CD4-positive, alpha-beta memory T cell (primary cell): ENCODE measurements at regions not wholly inside any gene's neighbourhood (a gene's known extent, or its start where the extent isn't known, plus 50 kb on each side); places are given as distances from the start of the nearest gene placed in this dataset.

Experiments
- CTCF ChIA-PET: fragments of 350-600 bp; sonication (Branson Sonifier 250); formaldehyde crosslinking; loops from one replicate; lab custom pipeline; 2021; ENCODE audit warnings: inconsistent platforms; ENCODE audit not compliant: partially characterized antibody; lab: Charles Lee
- POLR2A ChIA-PET: fragments of 350-600 bp; sonication (Branson Sonifier 250); formaldehyde crosslinking; loops from one replicate; lab custom pipeline; 2021; ENCODE audit not compliant: partially characterized antibody; lab: Charles Lee
- DNase-seq, 5 donors: peaks; one replicate each; pipeline versions ENCODE4 v3.0.0 to v3.0.0-alpha.2; 2020 to 2022; ENCODE audit warnings: mixed read lengths in 1 of 5
- H3K27ac ChIP-seq: one replicate; pipeline ENCODE4 v1.7.0; 2013; ENCODE audit warnings: low read depth, low read length
- H3K27me3 ChIP-seq: 2 replicates; pipeline ENCODE4 v1.7.0; 2013; ENCODE audit warnings: mild to moderate bottlenecking, low read length, moderate library complexity; ENCODE audit not compliant: insufficient read depth
- H3K36me3 ChIP-seq: 2 replicates; pipeline ENCODE4 v1.7.0; 2013; ENCODE audit warnings: mild to moderate bottlenecking, low read length, moderate library complexity; ENCODE audit not compliant: insufficient read depth
- H3K4me1 ChIP-seq: 2 replicates; pipeline ENCODE4 v1.7.0; 2013; ENCODE audit warnings: mild to moderate bottlenecking, low read length, moderate library complexity; ENCODE audit not compliant: insufficient read depth
- H3K4me3 ChIP-seq, 2 donors: one replicate each; pipeline ENCODE4 v1.7.0; 2013; ENCODE audit warnings: low read length in 2 of 2, mild to moderate bottlenecking in 1 of 2
- H3K9me3 ChIP-seq, 2 donors: one replicate each; pipeline ENCODE4 v1.7.0; 2013; ENCODE audit warnings: low read length in 2 of 2, control low read depth in 1 of 2; ENCODE audit not compliant: control insufficient read depth in 1 of 2
- H3K27ac Mint-ChIP-seq, 7 donors: one replicate each; pipeline ENCODE4 v1.8.0; 2020 to 2021; ENCODE audit warnings: mixed read lengths in 7 of 7, mild to moderate bottlenecking in 6 of 7, inconsistent platforms in 3 of 7, moderate library complexity in 3 of 7
- H3K27me3 Mint-ChIP-seq, 2 donors: one replicate each; pipeline ENCODE4 v1.8.0; 2020 to 2021; ENCODE audit warnings: mixed read lengths in 2 of 2
- H3K36me3 Mint-ChIP-seq, 2 donors: one replicate each; pipeline ENCODE4 v1.8.0; 2020 to 2021; ENCODE audit warnings: mixed read lengths in 2 of 2, inconsistent platforms in 1 of 2, mild to moderate bottlenecking in 1 of 2
- H3K4me1 Mint-ChIP-seq, 4 donors: one replicate each; pipeline ENCODE4 v1.8.0; 2020 to 2021; ENCODE audit warnings: mixed read lengths in 4 of 4, mild to moderate bottlenecking in 1 of 4
- H3K4me3 Mint-ChIP-seq, 8 donors: one replicate each; pipeline ENCODE4 v1.8.0; 2020 to 2021; ENCODE audit warnings: mixed read lengths in 8 of 8, mild to moderate bottlenecking in 7 of 8, moderate library complexity in 6 of 8, inconsistent platforms in 3 of 8
- H3K9me3 Mint-ChIP-seq, 8 donors: one replicate each; pipeline ENCODE4 v1.8.0; 2020 to 2021; ENCODE audit warnings: mixed read lengths in 8 of 8, mild to moderate bottlenecking in 5 of 8, inconsistent platforms in 3 of 8, moderate library complexity in 1 of 8
- intact Hi-C: fragments of 100-400 bp; cut with micrococcal nuclease; formaldehyde crosslinking; loops from one replicate; pipeline ENCODE4 v1.15.1; 2023

GRCh38 chr5:37900692-37901091 is 60.9 kb upstream of the GDNF start:
- Histone ChIP-seq H3K4me1 (no peaks in the 10 kb centered on the region), H3K9me3 (no peaks in the 10 kb centered on the region), H3K36me3 (no peaks in the 10 kb centered on the region), H3K27ac (no peak overlapping the region), H3K4me3 (no peak overlapping the region), H3K27me3 (no peaks in the 10 kb centered on the region)
- intact Hi-C loops: no loop called here
- Mint-ChIP-seq H3K9me3 (peaks cover 0 to 6% (median 1%) of the 10 kb centered on the region in 8 donors), H3K27ac (no peak overlapping the region), H3K4me3 (no peak overlapping the region), H3K4me1 (no peaks in the 10 kb centered on the region), H3K27me3 (peaks cover 0 to 4% of the 10 kb centered on the region in 2 donors), H3K36me3 (no peaks in the 10 kb centered on the region)
- POLR2A ChIA-PET: no interaction called here
- CTCF ChIA-PET: no interaction called here
- DNase-seq: no peak

- H3K9me3 ChIP-seq: no peaks in the 10 kb centered on the region
- H3K27ac ChIP-seq: no peak overlapping the region
- H3K4me1 ChIP-seq: no peaks in the 10 kb centered on the region
- Mint-ChIP-seq H3K27ac (no peak overlapping the region), H3K4me1 (no peaks in the 10 kb centered on the region), H3K9me3 (peaks cover 0 to 7% (median 0%) of the 10 kb centered on the region in 8 donors), H3K27me3 (peaks cover 3 to 4% of the 10 kb centered on the region in 2 donors), H3K36me3 (no peaks in the 10 kb centered on the region), H3K4me3 (no peak overlapping the region)
- H3K27me3 ChIP-seq: no peaks in the 10 kb centered on the region
- ChIA-PET CTCF (no interaction called here), POLR2A (no interaction called here)
- H3K4me3 ChIP-seq: no peak overlapping the region
- no peaks in the 10 kb centered on the region for H3K36me3 ChIP-seq
- intact Hi-C loops: no loop called here
- no peak for DNase-seq
Measured at GRCh38 chr5:37899037-37899436, 59.2 kb upstream of the GDNF start.

GRCh38 chr5:37896159-37896558 is 56.3 kb upstream of the GDNF start:
- POLR2A ChIA-PET: no interaction called here
- Histone ChIP-seq H3K27me3 (no peaks in the 10 kb centered on the region), H3K36me3 (no peaks in the 10 kb centered on the region), H3K27ac (no peak overlapping the region), H3K9me3 (no peaks in the 10 kb centered on the region), H3K4me3 (no peak overlapping the region), H3K4me1 (no peaks in the 10 kb centered on the region)
- H3K4me1 Mint-ChIP-seq: no peaks in the 10 kb centered on the region
- H3K27ac Mint-ChIP-seq: no peak overlapping the region
- no peak for DNase-seq
- peaks cover 0 to 3% (median 0%) of the 10 kb centered on the region in 8 donors for H3K9me3 Mint-ChIP-seq
- no peaks in the 10 kb centered on the region for H3K36me3 Mint-ChIP-seq
- intact Hi-C loops: no loop called here
- CTCF ChIA-PET: no interaction called here
- H3K27me3 Mint-ChIP-seq: peaks cover 2 to 4% of the 10 kb centered on the region in 2 donors
- no peak overlapping the region for H3K4me3 Mint-ChIP-seq

- POLR2A ChIA-PET: no interaction called here
- no peaks in the 10 kb centered on the region for H3K4me1 ChIP-seq
- no peaks in the 10 kb centered on the region for H3K27me3 ChIP-seq
- DNase-seq: no peak
- CTCF ChIA-PET: no interaction called here
- Mint-ChIP-seq H3K36me3 (no peaks in the 10 kb centered on the region), H3K27ac (no peak overlapping the region), H3K9me3 (peaks cover 0 to 5% (median 0%) of the 10 kb centered on the region in 8 donors), H3K4me3 (no peak overlapping the region), H3K27me3 (peaks cover 0 to 4% of the 10 kb centered on the region in 2 donors), H3K4me1 (no peaks in the 10 kb centered on the region)
- H3K36me3 ChIP-seq: no peaks in the 10 kb centered on the region
- H3K27ac ChIP-seq: no peak overlapping the region
- no peaks in the 10 kb centered on the region for H3K9me3 ChIP-seq
- H3K4me3 ChIP-seq: no peak overlapping the region
- intact Hi-C loops: no loop called here
Measured at GRCh38 chr5:37893434-37894134, 53.7 kb upstream of the GDNF start.

GRCh38 chr5:37892586-37892985 is 52.7 kb upstream of the GDNF start:
- Mint-ChIP-seq H3K36me3 (no peaks in the 10 kb centered on the region), H3K4me3 (no peak overlapping the region), H3K27me3 (peaks cover 2 to 4% of the 10 kb centered on the region in 2 donors), H3K27ac (no peak overlapping the region), H3K9me3 (peaks cover 0 to 5% (median 0%) of the 10 kb centered on the region in 8 donors), H3K4me1 (no peaks in the 10 kb centered on the region)
- no peak for DNase-seq
- Histone ChIP-seq H3K27me3 (no peaks in the 10 kb centered on the region), H3K4me3 (no peak overlapping the region), H3K36me3 (no peaks in the 10 kb centered on the region), H3K27ac (no peak overlapping the region), H3K9me3 (no peaks in the 10 kb centered on the region), H3K4me1 (no peaks in the 10 kb centered on the region)
- ChIA-PET POLR2A (no interaction called here), CTCF (no interaction called here)
- intact Hi-C loops: no loop called here

GRCh38 chr5:37891832-37892231 is 52.0 kb upstream of the GDNF start:
- POLR2A ChIA-PET: no interaction called here
- Histone ChIP-seq H3K9me3 (no peaks in the 10 kb centered on the region), H3K27me3 (no peaks in the 10 kb centered on the region), H3K27ac (no peak overlapping the region), H3K36me3 (no peaks in the 10 kb centered on the region), H3K4me1 (no peaks in the 10 kb centered on the region), H3K4me3 (no peak overlapping the region)
- H3K36me3 Mint-ChIP-seq: no peaks in the 10 kb centered on the region
- peaks cover 0 to 5% (median 0%) of the 10 kb centered on the region in 8 donors for H3K9me3 Mint-ChIP-seq
- H3K4me3 Mint-ChIP-seq: no peak overlapping the region
- CTCF ChIA-PET: no interaction called here
- peaks cover 2 to 4% of the 10 kb centered on the region in 2 donors for H3K27me3 Mint-ChIP-seq
- H3K27ac Mint-ChIP-seq: no peak overlapping the region
- intact Hi-C loops: no loop called here
- no peaks in the 10 kb centered on the region for H3K4me1 Mint-ChIP-seq
- DNase-seq: no peak

GRCh38 chr5:37889612-37890317 is 49.9 kb upstream of the GDNF start:
- intact Hi-C loops: no loop called here
- no peak overlapping the region for H3K27ac Mint-ChIP-seq
- H3K27me3 Mint-ChIP-seq: peaks cover 2 to 4% of the 10 kb centered on the region in 2 donors

More at GRCh38 chr5:37889612-37890317, 49.9 kb upstream of the GDNF start:
- H3K36me3 Mint-ChIP-seq: no peaks in the 10 kb centered on the region
- no peak overlapping the region for H3K4me3 Mint-ChIP-seq
- H3K9me3 ChIP-seq: no peaks in the 10 kb centered on the region
- H3K4me1 ChIP-seq: no peaks in the 10 kb centered on the region
- POLR2A ChIA-PET: no interaction called here
- no peaks in the 10 kb centered on the region for H3K27me3 ChIP-seq
- no peak overlapping the region for H3K27ac ChIP-seq
- no peaks in the 10 kb centered on the region for H3K4me1 Mint-ChIP-seq
- no peaks in the 10 kb centered on the region for H3K36me3 ChIP-seq
- peaks cover 0 to 3% (median under 1%) of the 10 kb centered on the region in 8 donors for H3K9me3 Mint-ChIP-seq
- DNase-seq: no peak
- CTCF ChIA-PET: no interaction called here
- H3K4me3 ChIP-seq: no peak overlapping the region
